IMR-90 (cell line): ENCODE measurements at regions not wholly inside any gene's neighbourhood (a gene's known extent, or its start where the extent isn't known, plus 50 kb on each side); places are given as distances from the start of the nearest gene placed in this dataset.
A peak's percentile ranks its signal among the peaks of the same experiment; 100 is the strongest.

Source experiments
- ATAC-seq: fragments of 200-7000 bp; cut with Tn5 transposase; 2 replicates; pipeline ENCODE4 v1.9.1; 2020; ENCODE audit warnings: low read depth, mild to moderate bottlenecking, moderate library complexity
- BruUV-seq: library from RNA; stranded (reverse); fragments of 400-500 nt; replicated peaks from 2 replicates; lab custom pipeline; 2021; lab: Mats Ljungman, UMichigan
- CTCF ChIA-PET: fragments of 300-600 bp; formaldehyde crosslinking; extraction: SDS; loops from one replicate; lab custom pipeline; 2021; ENCODE audit warnings: antibody characterized with exemption; lab: Yijun Ruan, JAX
- POLR2A ChIA-PET: fragments of 300-600 bp; sonication (Branson Sonifier 250); formaldehyde crosslinking; loops from one replicate; lab custom pipeline; 2022; ENCODE audit warnings: antibody characterized with exemption; ENCODE audit not compliant: unreplicated experiment; lab: Charles Lee
- DNase-seq: peaks from one replicate; pipeline ENCODE4 v3.0.0; 2013
- H2AFZ ChIP-seq: replicated peaks from 2 replicates; pipeline ENCODE3; 2013; ENCODE audit warnings: low read length, mild to moderate bottlenecking; ENCODE audit not compliant: poor library complexity
- H2AK5ac ChIP-seq: 2 replicates; pipeline ENCODE4 v1.6.1; 2013; ENCODE audit warnings: low read depth, low read length, inconsistent platforms
- H2AK9ac ChIP-seq: replicated peaks from 2 replicates; pipeline ENCODE3; 2013; ENCODE audit warnings: mild to moderate bottlenecking, low read depth, low read length, moderate library complexity; ENCODE audit not compliant: poor library complexity
- H2BK120ac ChIP-seq: 2 replicates; pipeline ENCODE4 v1.6.1; 2013; ENCODE audit warnings: low read depth, low read length, inconsistent platforms
- H2BK15ac ChIP-seq: 3 replicates; pipeline ENCODE4 v1.6.1; 2013; ENCODE audit warnings: low read depth, low read length, inconsistent platforms
- H2BK20ac ChIP-seq: 2 replicates; pipeline ENCODE4 v1.6.1; 2013; ENCODE audit warnings: low read depth, mild to moderate bottlenecking, inconsistent platforms, low read length, moderate library complexity
- H2BK5ac ChIP-seq: 2 replicates; pipeline ENCODE4 v1.6.1; 2013; ENCODE audit warnings: mild to moderate bottlenecking, low read depth, low read length, inconsistent platforms; ENCODE audit not compliant: poor library complexity, severe bottlenecking
- H3K14ac ChIP-seq: replicated peaks from 2 replicates; pipeline ENCODE4 v1.6.1; 2013; ENCODE audit warnings: low read depth, low read length, inconsistent platforms
- H3K18ac ChIP-seq: 2 replicates; pipeline ENCODE4 v1.6.1; 2013; ENCODE audit warnings: low read depth, low read length, control low read depth
- H3K23ac ChIP-seq: 2 replicates; pipeline ENCODE4 v1.6.1; 2013; ENCODE audit warnings: low read depth, low read length, inconsistent platforms
- H3K27ac ChIP-seq: 2 replicates; pipeline ENCODE4 v1.5.1; 2013; ENCODE audit warnings: mild to moderate bottlenecking, control low read depth, low read length; ENCODE audit not compliant: insufficient read depth
- H3K27me3 ChIP-seq: 2 replicates; pipeline ENCODE4 v1.6.1; 2013; ENCODE audit warnings: low read length; ENCODE audit not compliant: control insufficient read depth, insufficient read depth
- H3K36me3 ChIP-seq: 2 replicates; pipeline ENCODE4 v1.6.1; 2013; ENCODE audit warnings: low read length, mixed read lengths; ENCODE audit not compliant: control insufficient read depth, insufficient read depth
- H3K4ac ChIP-seq: 2 replicates; pipeline ENCODE4 v1.6.1; 2013; ENCODE audit warnings: low read depth, low read length, inconsistent platforms
- H3K4me1 ChIP-seq: 2 replicates; pipeline ENCODE4 v1.6.1; 2013; ENCODE audit warnings: low read length, mixed read lengths; ENCODE audit not compliant: control insufficient read depth, insufficient read depth
- H3K4me2 ChIP-seq: 2 replicates; pipeline ENCODE4 v1.6.1; 2013; ENCODE audit warnings: low read depth, mild to moderate bottlenecking, control low read depth, low read length, moderate library complexity
- H3K4me3 ChIP-seq: 2 replicates; pipeline ENCODE4 v1.5.1; 2013; ENCODE audit warnings: low read depth, mild to moderate bottlenecking, control low read depth, low read length, moderate library complexity; ENCODE audit not compliant: insufficient read depth
- H3K56ac ChIP-seq: 2 replicates; pipeline ENCODE4 v1.6.1; 2013; ENCODE audit warnings: low read length, inconsistent platforms; ENCODE audit not compliant: insufficient read depth; ENCODE audit errors: extremely low read depth
- H3K79me1 ChIP-seq, 2 experiments: 2 replicates each; pipeline ENCODE4 v1.6.1; 2013; ENCODE audit warnings: low read length in 2 of 2, inconsistent platforms in 1 of 2, low read depth in 1 of 2
- H3K9ac ChIP-seq: 2 replicates; pipeline ENCODE4 v1.6.1; 2013; ENCODE audit warnings: low read depth, low read length, control low read depth
- H3K9me1 ChIP-seq: 2 replicates; pipeline ENCODE4 v1.6.1; 2013; ENCODE audit warnings: low read length, inconsistent platforms; ENCODE audit not compliant: insufficient read depth
- H3K9me3 ChIP-seq: 2 replicates; pipeline ENCODE4 v1.6.1; 2013; ENCODE audit warnings: low read length; ENCODE audit not compliant: control insufficient read depth, insufficient read depth
- H4K20me1 ChIP-seq: 2 replicates; pipeline ENCODE4 v1.6.1; 2013; ENCODE audit warnings: low read length, inconsistent platforms; ENCODE audit not compliant: insufficient read depth
- H4K5ac ChIP-seq: 2 replicates; pipeline ENCODE4 v1.6.1; 2013; ENCODE audit warnings: mild to moderate bottlenecking, low read depth, low read length, control low read depth
- H4K8ac ChIP-seq, 2 experiments: 2 replicates each; pipeline ENCODE4 v1.6.1; 2013; ENCODE audit warnings: low read depth in 2 of 2, low read length in 2 of 2, control low read depth in 1 of 2, inconsistent platforms in 1 of 2
- H4K91ac ChIP-seq: 2 replicates; pipeline ENCODE4 v1.6.1; 2013; ENCODE audit warnings: low read depth, low read length, inconsistent platforms; ENCODE audit not compliant: insufficient read depth
- CEBPB ChIP-seq: IDR thresholded peaks from 2 replicates; pipeline ENCODE4 v1.6.1; 2012; ENCODE audit warnings: low read depth, low read length, improper control_type of control experiment
- FOS ChIP-seq: fragments of 150-350 bp; IDR thresholded peaks from 2 replicates; pipeline ENCODE4 v1.6.1; 2016; ENCODE audit warnings: low read depth, low read length
- RFX5 ChIP-seq: IDR thresholded peaks from 2 replicates; pipeline ENCODE4 v1.8.0; 2012; ENCODE audit warnings: low read depth, mild to moderate bottlenecking, low read length, moderate library complexity
- WGBS, 2 experiments: methylation state at CpG; one replicate each; pipeline versions ENCODE4 v1.1.5 to v1.1.7; 2013; ENCODE audit warnings: missing lambda C conversion rate in 2 of 2; ENCODE audit not compliant: insufficient read length in 1 of 2; ENCODE audit errors: extremely low coverage in 2 of 2; 5-methylcytosine and 5-hydroxymethylcytosine counted together
- dilution Hi-C: fragments of 300-500 bp; cut with HindIII; formaldehyde crosslinking; loops from one replicate; pipeline ENCODE4 v1.14.3; 2018; ENCODE audit warnings: low sequenced_read_pairs; ENCODE audit not compliant: unreplicated experiment
- in situ Hi-C: fragments of 300-500 bp; cut with MboI; formaldehyde crosslinking; loops from 3 replicates; pipeline ENCODE4 v1.14.3; 2019; ENCODE audit warnings: low sequenced_read_pairs, inconsistent platforms, mixed read lengths
- intact Hi-C: fragments of 100-400 bp; cut with micrococcal nuclease; formaldehyde crosslinking; loops from 2 replicates; pipeline ENCODE4 v1.10.0; 2022
- TF ChIP-seq, protein P1 (sequence below): fragments of 150-350 bp; IDR thresholded peaks from 2 replicates; pipeline ENCODE4 v1.6.1; 2017; ENCODE audit warnings: mild to moderate bottlenecking, antibody characterized with exemption, low read length, low read depth

DNA sequence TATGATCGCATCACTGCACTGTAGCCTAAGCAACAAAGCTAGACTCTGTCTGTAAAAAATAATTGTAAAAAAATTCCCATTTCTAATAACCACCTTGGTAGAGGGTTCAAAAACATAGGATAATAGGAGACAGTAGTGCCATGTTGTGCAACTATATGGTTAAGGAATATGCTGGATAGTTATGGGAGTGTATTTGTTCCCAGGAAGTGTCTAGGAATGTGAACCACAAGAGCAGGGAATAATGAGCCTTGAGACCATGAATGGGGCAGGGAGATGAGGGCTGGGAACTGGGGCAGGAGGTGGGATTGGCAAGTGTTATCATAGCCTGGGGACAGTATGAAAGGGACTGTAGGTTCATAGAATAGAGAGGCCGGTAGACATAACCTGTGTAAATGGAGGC lies 50.4 kb downstream of the RUSC2 start:
- TF ChIP-seq CEBPB (0 out of 2 replicates have a peak, but pooled peaks have one; percentile 18), FOS (no peak), RFX5 (no peak)
- TF ChIP-seq, protein P1, sequence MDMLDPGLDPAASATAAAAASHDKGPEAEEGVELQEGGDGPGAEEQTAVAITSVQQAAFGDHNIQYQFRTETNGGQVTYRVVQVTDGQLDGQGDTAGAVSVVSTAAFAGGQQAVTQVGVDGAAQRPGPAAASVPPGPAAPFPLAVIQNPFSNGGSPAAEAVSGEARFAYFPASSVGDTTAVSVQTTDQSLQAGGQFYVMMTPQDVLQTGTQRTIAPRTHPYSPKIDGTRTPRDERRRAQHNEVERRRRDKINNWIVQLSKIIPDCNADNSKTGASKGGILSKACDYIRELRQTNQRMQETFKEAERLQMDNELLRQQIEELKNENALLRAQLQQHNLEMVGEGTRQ = no peak
- ATAC-seq = no peak
- BruUV-seq = no TSS peak
- H3K27ac ChIP-seq = no peak overlapping the region
- no peak overlapping the region for H2BK120ac ChIP-seq
- ChIA-PET POLR2A (no interaction called here), CTCF (interaction anchor here (1.7 kb wide), 1 partner anchor 59 kb away, joined by 3 read pairs; no protein-coding TSS in a partner anchor)
- no peak overlapping the region for H2BK20ac ChIP-seq
- peak overlapping the region; percentile 6 for H2BK5ac ChIP-seq
- in situ Hi-C loops (no loop called here), dilution Hi-C loops (no loop called here), intact Hi-C loops (no loop called here)
- H2AFZ ChIP-seq = no peak overlapping the region
- H3K14ac ChIP-seq = peak overlapping the region; percentile 71
- peaks cover 28% of the 10 kb centered on the region for H3K9me1 ChIP-seq
- H3K9ac ChIP-seq = no peak overlapping the region
- no peak for DNase-seq
- no peak overlapping the region for H3K4ac ChIP-seq
- H3K4me2 ChIP-seq = peak overlapping the region; percentile 89
- no peak overlapping the region for H4K5ac ChIP-seq
- H3K56ac ChIP-seq = no peak overlapping the region
- peaks cover 2% of the 10 kb centered on the region; the same call in 1 of the 2 replicates for H3K36me3 ChIP-seq
- H4K91ac ChIP-seq = no peak overlapping the region
- H4K20me1 ChIP-seq = peaks cover 14% of the 10 kb centered on the region; the same call in 1 of the 2 replicates
- H2BK15ac ChIP-seq = no peak overlapping the region
- H3K18ac ChIP-seq = no peak overlapping the region
- H3K4me3 ChIP-seq = no peak overlapping the region
- H4K8ac ChIP-seq = no peak overlapping the region
- H3K23ac ChIP-seq = peak overlapping the region; percentile 23; the same call in 1 of the 2 replicates
- peaks cover 23% of the 10 kb centered on the region for H3K4me1 ChIP-seq
- H2AK5ac ChIP-seq = peak overlapping the region; percentile 62; the same call in 1 of the 2 replicates
- 100% methylated on average over 1 of the region's 2 CpGs; no CpG with 5 or more reads in 1 of the 2 experiments for WGBS, 2 experiments
- H3K27me3 ChIP-seq = no peaks in the 10 kb centered on the region
- H3K79me1 ChIP-seq = peaks cover 28 to 79% of the 10 kb centered on the region in 2 experiments
- H2AK9ac ChIP-seq = no peak overlapping the region
- no peaks in the 10 kb centered on the region for H3K9me3 ChIP-seq
